Erythroblast (primary cell): ENCODE measurements at regions not wholly inside any gene's neighbourhood (a gene's known extent, or its start where the extent isn't known, plus 50 kb on each side); places are given as distances from the start of the nearest gene placed in this dataset.

ENCODE experiments used
- GATA1 ChIP-seq: IDR thresholded peaks from 2 replicates; pipeline ENCODE4 v1.6.1; 2011; ENCODE audit warnings: low read depth, mild to moderate bottlenecking, control low read depth, low read length, moderate library complexity
- POLR2A ChIP-seq: IDR thresholded peaks from 2 replicates; pipeline ENCODE4 v1.6.1; 2011; ENCODE audit warnings: mild to moderate bottlenecking, low read length

DNA sequence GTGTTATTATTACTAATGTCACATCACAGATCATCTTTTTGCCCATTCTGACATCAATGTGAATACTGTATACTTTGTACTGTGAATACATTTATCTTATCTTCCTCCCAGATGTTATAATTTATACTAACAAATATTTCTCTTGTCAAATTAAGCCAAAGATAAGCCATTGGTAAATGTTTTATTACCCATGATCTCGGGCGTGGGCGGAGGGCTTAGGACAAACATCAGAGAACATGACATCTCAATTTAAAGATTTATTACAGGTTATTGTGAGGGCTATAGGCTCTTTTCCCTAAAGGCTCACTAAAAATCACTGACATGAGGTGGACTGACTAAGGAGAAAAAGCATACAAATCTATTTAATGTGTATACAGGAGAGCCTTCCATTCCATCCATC is 58.2 kb upstream of the DGKB start:
- TF ChIP-seq POLR2A (no peak), GATA1 (no peak)
